ENCODE measurements at regions not wholly inside any gene's neighbourhood (a gene's known extent, or its start where the extent isn't known, plus 50 kb on each side); places are given as distances from the start of the nearest gene placed in this dataset.

DNA sequence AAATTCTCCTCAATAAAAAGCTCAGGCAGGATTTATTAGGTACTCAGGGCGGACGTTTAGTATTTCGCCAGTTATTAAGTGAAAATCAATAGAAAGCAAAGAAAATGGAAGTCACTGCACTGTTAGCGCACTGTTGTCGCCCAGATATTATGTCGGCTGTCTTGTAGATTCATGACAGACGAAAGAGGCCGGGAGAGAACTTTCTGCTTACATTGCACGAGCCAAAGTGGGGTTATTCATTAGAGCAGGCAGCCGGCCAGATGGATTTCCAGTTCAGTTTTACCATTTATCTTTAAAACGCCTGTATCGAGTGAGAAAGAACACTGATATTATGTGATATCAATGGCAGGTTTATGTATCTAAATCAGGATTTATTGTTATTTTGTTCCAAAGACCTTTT is 866.0 kb upstream of the NR2F2 start (continued):
- TF ChIP-seq ZNF462 (CRISPR knock-in tag; IDR thresholded peaks at IDR 0.05): no peak
- no peak for TF ChIP-seq ETS1 (IDR thresholded peaks at IDR 0.05)

GRCh38 chr15:95468820-95469219 is 861.7 kb upstream of the NR2F2 start:
- peak overlapping the region; percentile 74; the same call in 1 of the 2 replicates for H2AFZ ChIP-seq
- no peak for TF ChIP-seq ZNF331 (CRISPR knock-in tag; IDR thresholded peaks at IDR 0.05; ENCODE audit: low read depth)
- no peak for TF ChIP-seq ZNF462 (CRISPR knock-in tag; IDR thresholded peaks at IDR 0.05)
- no peak for TF ChIP-seq STAT1 (IDR thresholded peaks at IDR 0.05; ENCODE audit: unreplicated experiment)
- TF ChIP-seq ETS1 (IDR thresholded peaks at IDR 0.05): no peak

More at GRCh38 chr15:95468820-95469219, 861.7 kb upstream of the NR2F2 start:
- Histone ChIP-seq H3K27me3 (ENCODE audit: insufficient read depth) (no peaks in the 10 kb centered on the region), H3K4me2 (no peak overlapping the region), H3K79me2 (replicated peaks; ENCODE audit: insufficient read depth) (no peaks in the 10 kb centered on the region), H3K27ac (ENCODE audit: low read depth) (no peak overlapping the region), H3F3A (replicated peaks; ENCODE audit: low read depth) (no peaks in the 10 kb centered on the region), H3K36me3 (ENCODE audit: insufficient read depth) (no peaks in the 10 kb centered on the region), H3K9me2 (ENCODE audit: insufficient read depth) (no peaks in the 10 kb centered on the region), H4K20me1 (replicated peaks; ENCODE audit: insufficient read depth) (no peaks in the 10 kb centered on the region), H3K4me1 (ENCODE audit: insufficient read depth) (no peaks in the 10 kb centered on the region), H3K4me3 (no peak overlapping the region)
- Mint-ChIP-seq H3K36me3 (ENCODE audit: low read depth) (no peaks in the 10 kb centered on the region), H3K4me3 (no peak overlapping the region), H3K4me1 (peaks cover 3% of the 10 kb centered on the region; the same call in 2 of the 3 replicates), H3K27ac (no peak overlapping the region), H3K9me3 (no peaks in the 10 kb centered on the region), H3K27me3 (ENCODE audit: insufficient read depth, low read depth, poor library complexity) (peaks cover 4% of the 10 kb centered on the region)
- DNase-seq (ENCODE audit: low spot score) (peak; percentile 25), ATAC-seq (peak; percentile 94)
